Heart left ventricle (tissue), 16 donors: ENCODE measurements at regions not wholly inside any gene's neighbourhood (a gene's known extent, or its start where the extent isn't known, plus 50 kb on each side); places are given as distances from the start of the nearest gene placed in this dataset.

ENCODE experiments used
- ATAC-seq, 4 donors: fragments of 200-7000 bp; cut with Tn5 transposase; one replicate each; pipeline ENCODE4 v1.9.1; 2020 to 2022; ENCODE audit warnings: moderate library complexity in 4 of 4, mild to moderate bottlenecking in 3 of 4, moderate number of reproducible peaks in 1 of 4
- DNase-seq, 5 donors: peaks; one replicate each; pipeline ENCODE4 v3.0.0-alpha.2; 2020
- H3K27ac ChIP-seq, 12 donors: fragments of 200-600 bp; sonication (generic) in 4 of 12; one replicate each; pipeline versions ENCODE4 v1.5.0 to v1.8.0; 2016 to 2022; ENCODE audit warnings: mild to moderate bottlenecking in 2 of 12
- H3K27me3 ChIP-seq, 9 donors: fragments of 200-600 bp; sonication (generic) in 2 of 9; one replicate each; pipeline versions ENCODE4 v1.5.1 to v1.8.0; 2016 to 2022; ENCODE audit warnings: mild to moderate bottlenecking in 3 of 9
- H3K36me3 ChIP-seq, 9 donors: fragments of 200-600 bp; sonication (generic) in 2 of 9; one replicate each; pipeline versions ENCODE4 v1.5.0 to v1.8.0; 2018 to 2022; ENCODE audit warnings: mild to moderate bottlenecking in 2 of 9
- H3K4me1 ChIP-seq, 12 donors: fragments of 200-600 bp; sonication (generic) in 4 of 12; one replicate each; pipeline versions ENCODE4 v1.5.0 to v1.8.0; 2016 to 2022; ENCODE audit warnings: mild to moderate bottlenecking in 3 of 12
- H3K4me3 ChIP-seq, 12 donors: fragments of 200-600 bp; sonication (generic) in 4 of 12; one replicate each; pipeline versions ENCODE4 v1.5.0 to v1.8.0; 2017 to 2022; ENCODE audit warnings: mild to moderate bottlenecking in 9 of 12, moderate library complexity in 4 of 12
- H3K9me3 ChIP-seq, 12 donors: fragments of 200-600 bp; sonication (generic) in 4 of 12; one replicate each; pipeline versions ENCODE4 v1.5.0 to v1.8.0; 2016 to 2022; ENCODE audit warnings: mild to moderate bottlenecking in 1 of 12
- POLR2A ChIP-seq, 2 donors: fragments of 450-650 bp; IDR thresholded peaks; one replicate each; pipeline ENCODE4 v1.6.1; 2017; ENCODE audit warnings: antibody characterized with exemption in 2 of 2, mild to moderate bottlenecking in 2 of 2, moderate library complexity in 2 of 2
- WGBS, 4 donors: extraction: QIAGEN DNeasy Blood & Tissue Kit in 2 of 4; methylation state at CpG; one replicate each; pipeline versions ENCODE4 v1.1.5 to v1.1.7; 2013 to 2018; 5-methylcytosine and 5-hydroxymethylcytosine counted together
- intact Hi-C, 10 donors: fragments of 100-400 bp; cut with DNase I; formaldehyde crosslinking; loops; one replicate each; pipeline versions ENCODE4 v1.11.1 to v1.14.2; 2022
- TF ChIP-seq, protein P1 (sequence below), 12 donors: fragments of 200-600 bp; sonication (generic) in 4 of 12; IDR thresholded peaks; one replicate each; pipeline versions ENCODE4 v1.5.0 to v1.8.0; 2018 to 2022; ENCODE audit warnings: antibody characterized with exemption in 12 of 12, mild to moderate bottlenecking in 5 of 12
- donor health status: ischemic (EF 13 %, LVEDD 7.1; RV severe dilation, severe dysfunction).
- donor health status: healthy with polysubstance abuse.
- donor health status: DM: no; HTN: yes; CAD: no.
- donor health status: DM: no; HTN: no; CAD: no.
- donor health status: ischemic (EF 25% LVEDD 6.9; RV normal size, moderate dysfunction).
- donor health status: ischemic (EF 25% LVEDD 5.7; RV mildly dilated, moderate dysfunction).
- donor health status: healthy.
- donor health status: DM: yes; HTN: yes; CAD: no.
- donor health status: ischemic (EF 35%, LVEDD 5.7; RV mildly dilated, moderate dysfunction).
- donor health status: nonischemic (EF 11% LVEDD 7.7; RV severe dilation, severe dysfunction).
- donor health status: DM: yes; HTN: yes; CAD: no.
- donor health status: PGD.
- donor health status: ischemic (EF 29% LVEDD 5.4; RV normal size, mild dysfunction).
- donor health status: nonischemic (EF 23%, LVEDD 6.1; RV moderate dilation, normal function).

DNA sequence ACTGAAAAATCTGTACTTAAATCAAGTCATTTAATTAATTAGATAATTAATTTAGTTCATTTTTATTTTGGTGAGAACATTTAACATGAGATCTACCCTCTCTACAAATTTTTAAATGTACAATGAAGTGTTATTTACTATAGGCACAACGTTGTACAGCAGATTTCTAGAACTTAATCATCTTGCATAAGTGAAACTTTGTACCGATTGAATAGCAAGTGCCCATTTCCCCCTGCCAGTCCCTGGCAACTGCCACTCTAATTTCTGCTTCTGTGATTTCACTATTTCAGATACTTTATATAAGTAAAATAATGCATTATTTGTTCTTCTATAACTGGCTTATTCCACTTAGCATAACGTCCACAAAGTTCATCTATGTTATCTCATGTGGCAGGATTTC is 50.1 kb upstream of the SYTL5 start:
- H3K36me3 ChIP-seq = no peaks in the 10 kb centered on the region
- WGBS, 4 donors = 61 to 85% (median 76%) methylated on average over 3 of the region's 3 CpGs
- peaks cover 0 to 12% (median 0%) of the 10 kb centered on the region in 9 donors for H3K27me3 ChIP-seq
- ATAC-seq (no peak), DNase-seq (no peak)
- H3K4me1 ChIP-seq = no peaks in the 10 kb centered on the region
- H3K9me3 ChIP-seq = peaks cover 0 to 4% (median 0%) of the 10 kb centered on the region in 12 donors
- no peak overlapping the region for H3K4me3 ChIP-seq
- intact Hi-C loops = no loop called here
- no peak for TF ChIP-seq POLR2A (IDR thresholded peaks at IDR 0.05)
- TF ChIP-seq, protein P1, sequence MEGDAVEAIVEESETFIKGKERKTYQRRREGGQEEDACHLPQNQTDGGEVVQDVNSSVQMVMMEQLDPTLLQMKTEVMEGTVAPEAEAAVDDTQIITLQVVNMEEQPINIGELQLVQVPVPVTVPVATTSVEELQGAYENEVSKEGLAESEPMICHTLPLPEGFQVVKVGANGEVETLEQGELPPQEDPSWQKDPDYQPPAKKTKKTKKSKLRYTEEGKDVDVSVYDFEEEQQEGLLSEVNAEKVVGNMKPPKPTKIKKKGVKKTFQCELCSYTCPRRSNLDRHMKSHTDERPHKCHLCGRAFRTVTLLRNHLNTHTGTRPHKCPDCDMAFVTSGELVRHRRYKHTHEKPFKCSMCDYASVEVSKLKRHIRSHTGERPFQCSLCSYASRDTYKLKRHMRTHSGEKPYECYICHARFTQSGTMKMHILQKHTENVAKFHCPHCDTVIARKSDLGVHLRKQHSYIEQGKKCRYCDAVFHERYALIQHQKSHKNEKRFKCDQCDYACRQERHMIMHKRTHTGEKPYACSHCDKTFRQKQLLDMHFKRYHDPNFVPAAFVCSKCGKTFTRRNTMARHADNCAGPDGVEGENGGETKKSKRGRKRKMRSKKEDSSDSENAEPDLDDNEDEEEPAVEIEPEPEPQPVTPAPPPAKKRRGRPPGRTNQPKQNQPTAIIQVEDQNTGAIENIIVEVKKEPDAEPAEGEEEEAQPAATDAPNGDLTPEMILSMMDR (IDR thresholded peaks at IDR 0.05) = no peak
- H3K27ac ChIP-seq = no peak overlapping the region
